ENCODE measurements at regions not wholly inside any gene's neighbourhood (a gene's known extent, or its start where the extent isn't known, plus 50 kb on each side); places are given as distances from the start of the nearest gene placed in this dataset.
"Not testable (repeated sequence)": the region's sequence is repeated elsewhere in the genome, so short reads cannot be mapped to it uniquely, and the experiment has no call there.

GRCh38 chr3:145490088-145491048 lies 670.6 kb downstream of the PLOD2 start:
- DNase-seq = no peak

GRCh38 chr3:145492456-145492855 lies 668.5 kb downstream of the PLOD2 start:
- DNase-seq = no peak

- not testable (repeated sequence) for DNase-seq
Observed at GRCh38 chr3:145517416-145517815, 643.6 kb downstream of the PLOD2 start.

GRCh38 chr3:145518639-145519038 lies 642.3 kb downstream of the PLOD2 start:
- DNase-seq = no peak

GRCh38 chr3:145519398-145520047 lies 641.5 kb downstream of the PLOD2 start:
- DNase-seq = no peak

DNA sequence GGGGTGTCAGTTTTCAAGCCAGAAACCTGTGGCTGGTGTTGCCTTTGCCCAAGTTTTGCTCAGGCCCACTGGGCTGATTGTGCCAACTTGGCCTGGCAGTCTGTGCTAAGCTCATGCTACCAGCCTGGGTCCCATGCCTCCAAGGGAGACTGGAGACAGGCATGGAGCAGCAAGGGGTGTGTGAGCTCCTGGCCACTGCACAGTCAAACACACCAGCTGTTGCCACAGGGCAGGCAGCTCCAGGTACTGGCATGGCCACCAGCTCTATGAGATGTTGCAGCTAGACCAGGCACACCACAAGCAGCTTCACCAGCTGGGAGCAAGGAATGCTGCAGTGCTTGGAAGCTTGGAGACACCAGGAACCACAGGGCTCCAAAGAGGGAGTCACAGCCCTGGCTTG lies 638.8 kb downstream of the PLOD2 start:
- no peak for DNase-seq

DNA sequence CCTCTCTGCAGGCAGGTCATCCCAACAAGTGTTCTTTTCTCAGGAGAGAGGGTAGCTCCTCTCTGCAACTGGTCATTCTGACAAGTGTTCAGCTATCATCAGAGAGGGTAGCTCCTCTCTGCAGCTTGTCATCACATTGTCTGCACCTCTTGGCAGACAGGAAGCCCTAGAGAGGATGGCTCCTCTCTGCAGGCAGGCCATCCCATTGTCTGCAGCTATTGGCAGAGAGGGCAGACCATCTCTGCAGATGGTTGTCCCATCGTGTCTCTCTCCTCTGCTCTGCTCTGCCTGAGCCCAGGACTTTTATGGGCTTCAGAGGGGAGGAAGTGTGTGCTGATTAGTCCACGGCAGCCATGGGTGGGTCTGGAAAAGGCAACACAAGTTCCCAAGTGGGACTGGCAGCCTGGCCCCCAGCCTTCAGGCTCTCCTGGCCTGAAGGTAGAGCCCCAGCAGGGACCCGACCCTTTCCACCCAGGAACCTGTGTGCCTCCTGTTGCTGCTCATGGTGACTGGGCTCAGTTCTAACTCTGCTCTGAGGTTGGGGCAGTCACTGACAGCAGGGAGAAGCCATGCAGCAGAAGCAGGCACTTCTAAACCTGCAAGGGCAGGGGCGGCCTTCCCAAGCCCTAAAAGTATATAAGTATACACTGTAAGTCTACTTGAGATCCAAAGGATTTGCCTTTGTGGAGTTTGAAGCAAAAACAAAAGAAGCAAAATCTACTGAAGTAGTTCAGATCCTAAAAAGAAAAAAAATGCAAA lies 637.9 kb downstream of the PLOD2 start:
- no peak for DNase-seq

DNA sequence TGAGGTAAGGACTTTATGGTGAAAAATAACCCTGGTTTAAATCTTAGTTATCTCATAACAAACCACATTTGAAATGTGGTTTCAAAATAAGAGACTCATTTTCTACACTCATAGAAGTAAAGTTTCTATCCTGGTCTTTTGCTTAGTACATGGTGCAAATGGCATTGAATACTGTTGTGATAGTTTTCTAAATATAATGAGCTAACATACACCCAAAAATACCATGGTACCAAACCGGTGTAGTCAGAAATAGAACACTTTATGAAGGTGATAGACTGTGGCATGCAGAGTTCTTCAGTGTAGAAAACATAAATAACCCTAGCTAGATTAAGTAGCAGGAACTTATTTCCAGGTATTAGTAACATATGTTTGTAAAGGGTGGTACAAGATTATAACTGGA lies 629.4 kb downstream of the PLOD2 start:
- no peak for DNase-seq

DNA sequence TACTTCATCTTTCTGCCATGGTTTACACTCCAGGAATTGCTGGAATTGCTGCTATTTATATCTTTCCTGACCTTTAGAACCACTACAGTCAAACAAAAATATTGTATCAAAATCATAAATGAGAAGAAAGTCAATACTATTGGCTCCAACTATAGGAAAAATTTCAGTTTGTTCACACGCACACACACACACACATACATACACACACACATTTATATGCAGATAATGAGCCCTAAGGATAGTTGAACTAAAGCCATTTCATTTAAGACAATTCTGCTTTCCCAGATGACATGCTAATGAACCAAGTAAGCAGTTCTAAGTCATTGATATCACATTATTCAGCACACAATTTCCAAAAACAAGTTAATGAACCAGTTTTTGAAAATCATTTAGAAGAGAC lies 627.3 kb downstream of the PLOD2 start:
- DNase-seq = no peak

DNA sequence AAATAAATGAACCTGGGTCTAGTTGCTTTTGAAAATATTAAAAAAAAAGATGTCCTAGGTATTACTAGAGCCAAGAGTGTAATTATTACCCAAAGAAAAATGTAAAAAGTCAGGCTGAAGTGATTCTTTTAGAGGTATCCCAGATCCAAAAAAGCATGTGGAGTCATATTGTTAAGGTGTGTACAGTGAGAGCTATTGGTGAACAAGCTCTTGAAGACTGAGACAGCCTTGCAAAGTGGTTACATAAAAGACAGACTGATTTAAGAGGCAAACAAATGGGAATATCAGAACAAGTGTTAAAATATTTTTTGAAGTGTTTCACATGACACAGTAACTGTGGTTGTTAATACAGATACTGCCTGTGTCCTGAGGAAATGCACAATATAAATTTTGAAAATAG lies 624.5 kb downstream of the PLOD2 start:
- no peak for DNase-seq

- no peak for DNase-seq
Observed at GRCh38 chr3:145550522-145550921, 610.5 kb downstream of the PLOD2 start.

DNA sequence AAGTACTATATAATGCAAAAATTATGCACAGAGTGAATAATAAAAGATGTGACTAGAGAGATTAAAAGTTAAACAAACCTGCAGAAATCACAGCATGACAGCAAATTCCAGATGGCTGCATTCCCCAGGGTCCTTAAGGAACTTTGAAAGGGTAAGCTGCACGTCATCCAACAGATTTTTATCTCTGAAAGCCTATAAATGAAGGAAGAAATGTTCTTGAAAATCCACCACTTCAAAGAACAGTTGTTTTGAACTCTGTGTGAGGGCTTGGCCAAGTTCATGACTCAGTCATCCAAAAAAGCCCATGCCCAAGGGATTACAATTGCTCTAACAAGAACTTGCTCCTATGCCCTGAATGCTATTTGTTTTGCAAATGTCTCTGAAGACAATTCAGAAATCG lies 603.6 kb downstream of the PLOD2 start:
- DNase-seq = no peak

DNA sequence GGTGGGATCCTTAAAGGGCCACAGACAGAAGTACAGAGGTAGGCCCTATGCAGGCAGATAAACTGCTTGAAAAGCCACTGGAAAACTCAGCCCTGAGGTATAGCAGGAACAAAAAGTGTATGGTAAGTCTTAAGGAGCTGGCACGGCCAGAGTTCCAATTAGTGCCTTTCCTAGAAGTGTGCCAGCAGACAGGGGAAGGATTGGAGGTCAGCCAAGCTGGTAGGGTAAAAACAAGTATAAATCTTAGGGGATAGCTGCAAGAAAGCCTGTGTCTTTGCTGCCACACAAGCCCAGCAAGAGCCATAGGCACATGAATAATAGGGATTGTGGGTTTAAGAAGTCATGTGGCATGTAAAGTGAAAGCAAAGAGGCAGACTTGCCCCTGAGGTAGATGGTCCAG lies 582.5 kb downstream of the PLOD2 start:
- no peak for DNase-seq

- DNase-seq = no peak
Observed at GRCh38 chr3:145581694-145582093, 579.3 kb downstream of the PLOD2 start.

DNA sequence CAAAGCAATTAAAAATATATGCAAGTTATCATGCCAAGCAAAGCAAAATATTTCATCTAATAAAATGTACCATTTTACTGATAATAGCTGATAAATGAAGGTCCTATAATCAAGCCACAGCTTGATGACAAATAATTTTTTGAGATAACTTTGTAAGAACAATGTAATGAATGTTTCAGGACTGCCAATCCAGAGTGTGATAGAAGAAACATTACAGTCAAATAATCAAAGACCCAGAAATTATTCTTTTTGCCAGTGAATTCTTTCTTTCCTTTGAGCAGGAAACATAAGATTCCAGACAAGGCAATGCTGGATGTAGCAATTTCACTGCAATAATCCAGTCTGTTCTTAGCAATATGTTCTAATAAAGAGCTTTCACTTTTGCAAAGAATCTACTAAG lies 556.1 kb downstream of the PLOD2 start:
- no peak for DNase-seq

DNA sequence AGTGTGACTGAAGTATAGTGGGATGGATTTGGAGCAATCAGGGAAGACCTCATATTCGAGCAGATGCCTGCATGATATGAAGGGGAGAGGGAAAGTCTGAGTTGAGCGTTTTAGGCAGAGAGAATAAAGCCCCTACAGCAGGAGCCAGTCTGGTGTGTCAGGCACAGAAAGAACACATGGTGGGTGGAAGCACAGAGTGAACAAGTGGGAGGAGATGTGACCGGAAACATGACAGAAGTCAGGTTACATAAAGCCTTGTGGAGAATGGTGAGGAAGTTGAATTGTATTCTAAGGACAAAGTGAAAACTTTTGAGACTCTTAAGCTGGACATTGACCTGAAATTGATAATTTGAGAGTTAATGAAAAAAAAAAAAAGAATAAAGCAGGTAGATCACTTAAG lies 541.0 kb downstream of the PLOD2 start:
- DNase-seq = no peak

DNA sequence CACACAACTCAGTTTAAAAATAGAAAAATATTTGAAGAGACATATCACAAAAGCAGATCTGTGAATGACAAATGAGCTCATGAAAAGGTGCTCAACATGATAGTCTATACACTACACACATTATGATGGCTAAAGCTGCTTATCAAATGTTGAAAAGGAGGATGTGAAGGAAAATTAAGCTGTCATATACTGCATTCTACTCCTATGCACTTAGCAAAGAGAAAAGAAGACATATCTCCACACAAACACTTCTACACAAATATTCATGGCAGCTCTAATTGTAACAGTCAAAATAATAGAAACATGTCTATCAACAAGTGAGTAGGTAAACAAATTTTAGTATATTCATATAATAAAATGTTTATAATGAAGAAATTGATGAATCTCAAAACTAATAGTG lies 540.5 kb downstream of the PLOD2 start:
- DNase-seq = no peak

DNA sequence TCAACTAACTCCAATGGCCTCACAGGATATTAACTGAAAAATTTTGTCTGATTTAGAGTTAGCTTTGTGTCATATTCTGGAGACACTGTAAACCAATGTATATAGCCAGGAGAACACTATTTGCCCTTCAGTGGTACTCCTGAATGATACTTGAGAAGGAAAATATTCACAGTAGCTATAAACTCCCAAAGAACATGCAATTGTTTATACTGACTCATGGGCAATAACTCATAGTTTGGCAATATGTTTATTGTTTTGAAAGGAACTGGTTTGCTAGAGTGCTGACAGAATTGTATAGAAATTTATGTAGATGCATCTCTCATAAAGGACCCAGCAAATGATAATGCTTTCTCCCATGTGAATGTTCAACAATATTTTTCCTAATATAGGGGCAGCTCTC lies 537.6 kb downstream of the PLOD2 start:
- no peak for DNase-seq

- no peak for DNase-seq
Observed at GRCh38 chr3:145628211-145628610, 532.8 kb downstream of the PLOD2 start.

DNA sequence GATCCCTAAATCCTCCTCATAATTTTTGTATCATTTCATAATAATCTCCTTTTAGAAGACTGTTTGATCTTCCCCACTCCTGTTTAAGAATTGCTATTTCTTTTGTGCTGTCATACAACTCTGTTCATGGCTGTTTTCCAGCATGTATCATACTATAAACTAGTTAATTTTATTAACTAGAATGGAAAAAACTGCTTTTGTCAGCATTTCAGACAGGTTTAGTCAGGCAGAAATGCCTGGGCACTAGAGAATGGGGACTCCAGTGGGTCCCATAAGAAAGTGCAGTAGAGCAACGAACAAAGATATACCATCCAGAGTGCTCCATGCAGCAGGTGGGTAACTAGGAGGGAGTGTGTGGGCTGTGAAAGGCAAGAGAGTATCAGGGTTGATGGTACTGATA lies 523.9 kb downstream of the PLOD2 start:
- no peak for DNase-seq

GRCh38 chr3:145639003-145639606 lies 521.9 kb downstream of the PLOD2 start:
- no peak for DNase-seq

DNA sequence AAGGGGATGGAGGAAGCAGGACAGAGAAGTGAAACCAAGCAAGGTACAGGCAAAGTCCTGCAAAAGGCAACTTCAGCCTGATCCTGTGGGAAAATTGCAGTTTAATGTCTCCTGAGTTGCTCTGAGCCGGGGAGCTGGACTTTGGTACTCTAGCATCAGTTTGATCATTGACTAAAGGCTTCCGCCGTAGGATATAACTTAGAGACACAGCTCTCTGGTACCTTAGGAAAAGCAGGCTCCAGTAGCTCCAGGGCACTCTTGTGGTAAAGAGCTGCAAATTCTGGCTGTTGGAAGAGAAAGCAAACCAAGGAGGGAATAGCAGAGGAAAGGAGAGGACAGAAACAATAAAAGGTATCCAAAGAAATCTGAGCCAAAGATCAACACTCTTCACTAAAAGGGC lies 521.1 kb downstream of the PLOD2 start:
- DNase-seq = no peak

DNA sequence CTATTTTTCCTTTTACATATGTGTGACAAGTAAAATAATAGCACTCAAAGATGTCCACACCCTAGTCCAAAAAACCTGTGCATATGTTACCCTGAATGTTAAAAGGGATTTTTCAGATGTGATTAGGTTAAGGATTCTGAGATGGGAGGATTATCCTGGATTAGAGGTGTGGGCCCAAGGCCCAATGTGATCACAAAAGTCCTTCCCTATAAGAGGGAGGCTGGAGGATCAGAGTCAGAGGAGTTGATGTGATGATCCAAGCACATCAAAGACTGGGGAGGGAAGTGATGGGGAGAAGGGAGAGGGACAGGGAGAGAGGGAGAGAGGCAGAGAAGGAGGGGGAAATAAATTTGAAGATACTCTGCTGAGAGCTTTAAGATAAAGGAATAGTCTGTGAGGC lies 512.6 kb downstream of the PLOD2 start:
- DNase-seq = no peak
